ENCODE measurements at regions not wholly inside any gene's neighbourhood (a gene's known extent, or its start where the extent isn't known, plus 50 kb on each side); places are given as distances from the start of the nearest gene placed in this dataset.

GRCh38 chr17:13128676-13129075 is 110.8 kb upstream of the ELAC2 start:
- no peaks in the 10 kb centered on the region for H3K36me3 ChIP-seq (ENCODE audit: low read depth, low read length)
- no peaks in the 10 kb centered on the region; the same call in 1 of the 2 replicates for H3K9me3 ChIP-seq (ENCODE audit: low read length)
- peaks cover 35% of the 10 kb centered on the region for H3K27me3 ChIP-seq (ENCODE audit: low read length)
- H3K4me2 ChIP-seq (ENCODE audit: low read length) = no peak overlapping the region
- H2AFZ ChIP-seq (ENCODE audit: low read length) = no peak overlapping the region
- ATAC-seq (no peak), DNase-seq (no peak)
- no peak overlapping the region for H3K27ac ChIP-seq (ENCODE audit: low read length)
- H3F3A ChIP-seq (ENCODE audit: low read length, unreplicated experiment) = no peaks in the 10 kb centered on the region
- ChIA-PET CTCF (no interaction called here), POLR2A (ENCODE audit: unreplicated experiment) (no interaction called here)
- 0 out of 2 replicates have a peak, but pooled peaks cover 9% of the 10 kb centered on the region for H3K4me1 ChIP-seq (ENCODE audit: insufficient read depth, low read length)
- H3K9ac ChIP-seq (ENCODE audit: low read length) = no peak overlapping the region
- TF ChIP-seq EZH2phosphoT487 (IDR thresholded peaks at IDR 0.05; ENCODE audit: borderline replicate concordance, low read length) = no peak
- H3K4me3 ChIP-seq (ENCODE audit: low read length) = no peak overlapping the region
- H3K9me2 ChIP-seq (replicated peaks; ENCODE audit: low read length) = no peaks in the 10 kb centered on the region
- no peaks in the 10 kb centered on the region for H3K79me2 ChIP-seq (ENCODE audit: low read length)
- no TSS peak for BruUV-seq (replicated peaks)
- no peaks in the 10 kb centered on the region for H4K20me1 ChIP-seq (ENCODE audit: low read length)
- intact Hi-C loops (cut with micrococcal nuclease) = no loop called here

- TF ChIP-seq EZH2 (IDR thresholded peaks at IDR 0.05; ENCODE audit: low read length, unreplicated experiment) = no peak
- no peak for TF ChIP-seq CTCF (conservative IDR thresholded peaks at IDR 0.05; ENCODE audit: low read depth, low read length)
- TF ChIP-seq EZH2phosphoT487 (IDR thresholded peaks at IDR 0.05; ENCODE audit: borderline replicate concordance, low read length) = no peak
- Histone ChIP-seq H3K36me3 (ENCODE audit: low read depth, low read length) (no peaks in the 10 kb centered on the region), H3K79me2 (ENCODE audit: low read length) (no peaks in the 10 kb centered on the region), H3K27me3 (ENCODE audit: low read length) (peaks cover 42% of the 10 kb centered on the region), H3F3A (ENCODE audit: low read length, unreplicated experiment) (no peaks in the 10 kb centered on the region), H3K4me3 (ENCODE audit: low read length) (no peak overlapping the region), H3K9ac (ENCODE audit: low read length) (no peak overlapping the region), H3K4me1 (ENCODE audit: insufficient read depth, low read length) (0 out of 2 replicates have a peak, but pooled peaks cover 9% of the 10 kb centered on the region), H3K27ac (ENCODE audit: low read length) (no peak overlapping the region), H3K9me2 (replicated peaks; ENCODE audit: low read length) (no peaks in the 10 kb centered on the region), H2AFZ (ENCODE audit: low read length) (no peak overlapping the region), H3K9me3 (ENCODE audit: low read length) (no peaks in the 10 kb centered on the region; the same call in 1 of the 2 replicates), H4K20me1 (ENCODE audit: low read length) (no peaks in the 10 kb centered on the region), H3K4me2 (ENCODE audit: low read length) (no peak overlapping the region)
- CTCF ChIA-PET = no interaction called here
- intact Hi-C loops (cut with micrococcal nuclease) = no loop called here
- DNase-seq (no peak), ATAC-seq (no peak)
- no TSS peak for BruUV-seq (replicated peaks)
- POLR2A ChIA-PET (ENCODE audit: unreplicated experiment) = no interaction called here
Observed at GRCh38 chr17:13127921-13128602, 110.2 kb upstream of the ELAC2 start.

DNA sequence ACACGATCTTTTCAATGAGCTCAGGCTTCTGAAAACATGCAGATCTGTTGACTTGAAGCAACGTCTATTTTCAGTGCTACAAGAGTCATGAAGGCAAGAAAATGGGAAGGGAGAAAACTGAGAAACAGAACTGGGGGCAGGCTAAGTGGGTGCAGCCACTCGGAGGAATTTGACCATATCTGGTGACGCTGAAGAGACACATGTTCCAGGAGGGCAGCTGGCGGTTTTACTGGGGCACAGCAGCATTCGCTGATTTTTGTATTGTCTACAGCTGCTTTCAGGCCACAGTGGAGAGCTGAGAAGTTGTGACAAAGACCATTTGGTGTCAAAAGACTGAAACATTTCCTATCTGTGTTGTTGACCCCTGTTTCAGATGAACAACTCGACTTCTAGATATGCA is 103.0 kb upstream of the ELAC2 start:
- Histone ChIP-seq H3K4me3 (ENCODE audit: low read length) (no peak overlapping the region), H3K9me3 (ENCODE audit: low read length) (no peaks in the 10 kb centered on the region; the same call in 1 of the 2 replicates), H4K20me1 (ENCODE audit: low read length) (no peaks in the 10 kb centered on the region), H3K4me2 (ENCODE audit: low read length) (no peak overlapping the region), H3K27ac (ENCODE audit: low read length) (no peak overlapping the region), H3K27me3 (ENCODE audit: low read length) (peaks cover 52% of the 10 kb centered on the region), H3K79me2 (ENCODE audit: low read length) (no peaks in the 10 kb centered on the region), H3F3A (ENCODE audit: low read length, unreplicated experiment) (no peaks in the 10 kb centered on the region), H3K4me1 (ENCODE audit: insufficient read depth, low read length) (no peaks in the 10 kb centered on the region), H3K9ac (ENCODE audit: low read length) (no peak overlapping the region), H3K9me2 (replicated peaks; ENCODE audit: low read length) (no peaks in the 10 kb centered on the region), H2AFZ (ENCODE audit: low read length) (no peak overlapping the region), H3K36me3 (ENCODE audit: low read depth, low read length) (no peaks in the 10 kb centered on the region)
- intact Hi-C loops (cut with micrococcal nuclease) = no loop called here
- TF ChIP-seq EZH2phosphoT487 (IDR thresholded peaks at IDR 0.05; ENCODE audit: borderline replicate concordance, low read length) = no peak
- no peak for TF ChIP-seq CTCF (conservative IDR thresholded peaks at IDR 0.05; ENCODE audit: low read depth, low read length)
- no peak for TF ChIP-seq EZH2 (IDR thresholded peaks at IDR 0.05; ENCODE audit: low read length, unreplicated experiment)
- BruUV-seq (replicated peaks) = no TSS peak
- DNase-seq (no peak), ATAC-seq (no peak)
- CTCF ChIA-PET = no interaction called here
- POLR2A ChIA-PET (ENCODE audit: unreplicated experiment) = no interaction called here
